ENCODE measurements at regions not wholly inside any gene's neighbourhood (a gene's known extent, or its start where the extent isn't known, plus 50 kb on each side); places are given as distances from the start of the nearest gene placed in this dataset.

- DNase-seq: no peak
These were observed 84.6 kb upstream of the UNC5B start for GRCh38 chr10:71127773-71128172.

- DNase-seq: no peak
These were observed 83.9 kb upstream of the UNC5B start for GRCh38 chr10:71128311-71128980.

GRCh38 chr10:71131096-71131495 lies 81.3 kb upstream of the UNC5B start:
- DNase-seq: no peak

DNA sequence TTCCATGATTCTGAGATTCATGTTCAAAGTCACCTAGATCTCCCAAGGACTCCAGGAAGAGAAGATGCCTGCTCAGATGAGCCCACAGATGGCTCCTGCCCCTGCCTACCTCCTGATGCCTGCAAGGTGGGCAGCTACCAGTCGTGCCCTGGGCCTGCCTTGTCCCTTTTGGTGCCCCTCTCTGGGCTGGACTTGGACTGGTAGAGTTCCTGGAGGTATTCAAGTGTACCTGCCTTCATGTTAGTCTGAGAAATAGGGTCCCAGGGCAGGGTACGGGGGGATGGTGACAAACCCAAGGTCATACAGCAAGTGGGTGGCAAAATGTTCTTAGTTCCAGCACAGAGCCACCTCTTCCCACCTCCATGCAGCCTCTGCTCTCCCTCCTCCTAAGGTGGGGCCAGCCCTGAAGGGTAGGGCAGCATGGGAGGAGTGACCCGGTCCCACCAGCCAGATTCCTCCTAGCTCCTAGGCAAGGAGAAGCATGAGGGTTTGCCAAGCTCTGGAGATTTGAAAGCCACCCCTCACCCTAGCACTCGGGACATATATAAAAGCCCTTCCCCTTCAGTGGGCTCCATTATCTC lies 80.8 kb upstream of the UNC5B start:
- DNase-seq: no peak

- DNase-seq: no peak
These were observed 80.0 kb upstream of the UNC5B start for GRCh38 chr10:71132321-71132810.

DNA sequence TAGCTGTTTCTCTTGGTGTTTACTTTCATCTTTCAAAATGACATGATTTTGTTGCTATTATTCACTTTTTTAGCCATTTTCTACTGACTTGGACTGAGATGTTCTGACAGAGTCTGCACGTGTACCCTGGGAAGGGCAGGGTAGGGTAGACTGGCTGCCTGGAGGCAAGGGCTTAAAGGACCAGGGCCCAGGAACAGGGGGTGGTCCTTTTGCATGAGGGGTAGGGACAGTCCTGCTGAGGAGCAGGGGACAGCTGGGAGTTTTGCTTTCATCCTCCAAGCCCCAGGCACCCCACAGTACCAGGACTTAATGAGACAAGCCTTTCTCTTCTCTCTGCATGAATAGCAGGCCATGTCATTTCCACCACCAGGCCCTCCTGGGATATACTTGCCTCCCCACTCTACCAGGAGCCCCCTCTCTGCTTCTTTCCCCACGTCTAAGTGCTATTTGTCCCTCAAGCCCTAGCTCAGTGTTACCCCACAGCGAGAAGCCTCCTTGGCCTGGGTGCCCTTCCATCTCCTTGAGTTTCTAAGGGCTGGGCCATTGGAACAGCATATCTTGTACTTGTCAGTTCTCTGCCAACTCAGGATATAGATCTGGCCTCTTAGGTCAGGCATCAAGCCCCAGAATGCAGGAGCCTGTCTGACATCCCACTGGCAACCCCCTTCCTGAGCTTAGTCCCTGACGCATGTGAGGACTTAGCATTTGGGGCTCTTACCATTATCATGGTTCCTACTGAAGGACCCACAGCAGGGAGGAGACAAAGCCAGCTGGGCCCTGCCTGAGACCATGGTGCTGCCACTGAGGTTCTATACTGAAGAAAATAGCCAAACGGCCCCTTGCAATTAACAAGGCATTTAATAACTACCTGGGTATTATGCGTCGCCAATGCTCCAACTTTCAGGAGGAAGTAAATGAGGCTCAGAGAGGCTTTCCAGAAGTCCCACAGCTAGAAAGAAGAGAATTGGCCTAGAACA lies 78.4 kb upstream of the UNC5B start:
- no peak for DNase-seq

DNA sequence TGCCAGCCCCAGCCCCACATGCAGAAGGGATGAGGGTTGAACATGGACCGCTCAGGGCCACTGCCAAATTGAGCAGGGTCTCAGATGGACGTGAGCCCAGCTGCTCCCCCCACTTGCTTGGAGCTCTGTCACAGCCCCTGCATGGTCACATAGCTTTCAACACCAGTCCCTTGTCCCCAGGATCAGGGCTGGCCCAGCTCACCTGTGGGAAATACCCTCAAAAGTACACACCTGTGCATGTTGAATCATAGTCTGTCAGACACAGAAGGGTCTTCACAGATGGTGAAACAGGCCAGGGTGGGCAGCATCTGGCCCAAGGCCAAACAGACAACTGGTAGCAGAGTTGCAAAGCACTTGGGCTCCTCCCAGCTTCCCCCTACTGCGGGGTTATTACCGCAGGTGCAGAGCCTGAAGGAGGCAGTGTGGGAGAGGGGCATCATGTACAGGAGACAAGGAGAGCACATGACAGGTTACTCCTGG lies 77.6 kb upstream of the UNC5B start:
- DNase-seq: no peak

DNA sequence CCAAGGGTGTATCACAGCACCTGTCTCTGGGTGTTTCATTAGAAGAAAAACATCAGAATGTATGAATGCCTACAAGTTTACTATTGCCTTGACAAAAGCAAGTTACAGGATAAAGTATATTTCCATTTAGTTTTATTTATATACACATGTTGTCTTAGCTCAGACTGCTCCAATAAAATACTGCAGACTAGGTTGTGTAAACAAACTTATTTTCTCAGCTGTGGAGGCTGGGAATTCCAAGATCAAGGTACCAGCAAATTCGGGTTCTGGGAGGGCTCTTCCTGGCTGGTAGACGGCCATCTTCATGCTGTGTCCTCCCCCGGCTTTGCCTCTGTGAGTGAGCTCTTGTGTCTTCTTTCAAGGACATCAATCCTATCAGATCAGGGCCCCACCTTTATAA lies 77.1 kb upstream of the UNC5B start:
- DNase-seq: no peak

DNA sequence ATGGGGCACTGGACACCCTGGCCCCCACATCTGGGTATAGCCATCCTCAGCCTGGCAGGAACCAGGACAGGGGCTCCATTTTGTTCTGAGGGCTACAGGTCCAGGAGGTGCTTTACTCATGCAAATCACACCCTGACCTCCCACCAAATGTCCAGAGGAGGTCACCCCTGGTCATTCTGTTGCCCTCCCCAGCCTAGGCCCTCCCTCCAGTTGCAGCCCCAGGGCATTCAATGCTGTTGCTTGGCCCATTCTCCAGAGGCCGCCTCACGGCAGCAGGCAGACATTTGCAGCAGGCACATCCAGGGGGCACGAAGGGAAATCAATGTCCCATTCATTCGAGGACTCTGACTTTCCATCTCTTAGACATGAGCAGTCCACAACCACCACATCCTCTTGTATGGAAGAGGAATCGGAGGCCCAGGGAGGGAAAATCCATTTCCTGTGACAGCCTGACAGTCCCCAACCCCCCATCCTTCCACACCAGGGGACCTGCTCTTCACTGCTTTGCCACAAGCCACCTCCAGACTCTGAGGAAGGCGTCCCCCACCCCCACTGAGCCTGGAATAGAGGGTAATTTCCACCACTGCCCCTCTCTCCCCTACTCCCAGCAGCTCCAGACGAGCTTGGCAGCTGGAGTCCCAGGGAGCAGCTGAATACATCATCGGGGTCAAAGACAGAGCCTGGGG lies 76.2 kb upstream of the UNC5B start:
- DNase-seq: no peak

DNA sequence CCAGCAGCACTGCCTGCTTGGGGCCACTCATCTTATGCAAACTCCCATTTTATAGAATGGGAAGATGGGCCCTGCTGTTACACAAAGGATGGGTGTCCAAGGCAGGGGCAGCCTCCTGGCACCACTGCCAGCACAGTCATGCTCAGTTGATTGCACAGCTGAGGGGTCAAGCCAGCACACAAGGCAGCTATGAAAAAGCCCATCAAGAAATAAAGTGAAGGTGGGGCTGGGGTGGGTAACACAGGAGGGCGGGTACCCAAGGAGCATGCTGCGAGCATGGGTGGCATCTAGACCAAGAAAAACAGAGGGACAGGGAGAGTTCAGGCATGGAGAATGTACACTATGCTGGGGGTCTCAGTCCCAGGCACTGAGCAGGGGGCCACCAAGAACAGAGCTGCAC lies 74.7 kb upstream of the UNC5B start:
- no peak for DNase-seq

- DNase-seq: no peak
These were observed 74.1 kb upstream of the UNC5B start for GRCh38 chr10:71138166-71138830.

GRCh38 chr10:71141528-71141927 lies 70.8 kb upstream of the UNC5B start:
- no peak for DNase-seq

DNA sequence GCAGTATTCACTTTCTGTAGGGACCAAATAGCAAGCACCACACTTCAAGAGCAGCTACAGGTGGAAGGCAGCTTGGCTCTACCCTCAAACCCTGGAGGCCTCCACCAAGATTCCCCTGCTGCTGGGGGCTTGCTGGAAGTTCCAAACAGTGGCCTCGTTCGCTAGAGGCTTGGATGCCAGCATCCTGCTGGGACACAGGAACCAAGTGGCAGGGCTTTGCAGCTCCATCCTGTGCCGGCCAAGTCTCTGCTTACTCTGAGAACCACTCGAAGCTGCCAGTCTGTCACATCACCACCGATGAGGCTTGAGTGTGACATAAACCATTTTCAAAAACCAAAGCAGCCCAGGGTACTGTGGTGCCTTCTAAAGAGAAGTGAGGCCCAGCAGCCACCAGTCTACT lies 69.2 kb upstream of the UNC5B start:
- DNase-seq: no peak

DNA sequence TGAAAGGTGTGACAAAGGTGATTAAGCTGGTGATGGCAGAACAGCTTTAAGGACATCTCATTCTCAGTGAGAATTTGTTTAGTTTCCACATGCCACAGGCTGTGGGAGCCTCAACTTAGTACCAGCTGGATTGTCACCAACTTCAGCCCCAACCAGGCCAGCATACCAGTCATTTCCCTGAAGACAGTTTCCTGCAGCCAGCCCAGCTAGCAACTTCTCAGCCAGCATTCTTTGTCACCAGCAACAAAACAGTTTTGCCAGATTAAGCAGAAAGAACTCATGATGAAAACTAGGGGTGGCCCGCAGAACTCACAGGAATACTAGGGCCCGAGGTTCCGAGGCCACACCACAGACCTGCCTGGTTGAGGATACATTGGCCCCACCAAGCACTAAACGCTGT lies 68.8 kb upstream of the UNC5B start:
- DNase-seq: no peak

DNA sequence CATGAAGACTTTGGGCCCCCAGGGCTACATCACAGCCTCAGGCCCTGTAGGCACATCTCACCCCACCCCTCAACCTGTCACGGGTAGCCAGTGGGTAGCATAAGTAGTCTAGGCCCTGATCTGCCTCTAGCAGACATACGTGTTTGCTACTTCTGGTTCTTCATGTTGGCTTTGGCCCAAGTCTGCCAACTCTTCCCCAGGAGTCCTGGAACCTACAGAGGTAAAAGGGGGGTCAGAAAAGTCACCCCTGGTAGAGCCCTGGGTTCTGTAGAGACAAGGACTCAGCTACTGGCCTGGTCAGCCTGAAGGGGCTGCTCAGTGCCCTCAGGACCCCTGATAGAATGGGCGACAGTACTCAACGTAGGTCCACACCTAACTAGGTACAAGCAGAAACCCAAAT lies 67.5 kb upstream of the UNC5B start:
- DNase-seq: no peak

GRCh38 chr10:71145352-71145945 lies 66.9 kb upstream of the UNC5B start:
- DNase-seq: no peak

DNA sequence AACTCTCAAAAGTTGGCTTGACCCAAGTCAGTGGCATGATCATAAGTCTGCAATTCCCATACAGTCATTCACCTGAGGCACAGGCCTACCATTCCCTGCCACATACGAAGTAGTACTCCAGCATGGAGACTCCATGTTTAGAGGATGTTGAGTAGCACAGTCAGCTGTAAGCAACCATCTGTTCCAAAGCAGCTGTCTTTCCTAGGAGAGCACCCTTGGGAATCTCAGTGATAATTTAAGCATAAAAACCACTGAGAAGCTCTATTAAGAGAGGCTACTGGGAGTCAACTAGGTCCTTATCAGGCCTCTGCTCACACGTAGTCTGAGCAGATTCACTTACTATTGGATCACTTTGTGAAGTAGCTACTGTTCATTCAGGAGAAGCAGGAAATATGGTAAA lies 61.6 kb upstream of the UNC5B start:
- DNase-seq: no peak

- no peak for DNase-seq
These were observed 60.3 kb upstream of the UNC5B start for GRCh38 chr10:71152043-71152442.

- DNase-seq: no peak
These were observed 55.9 kb upstream of the UNC5B start for GRCh38 chr10:71156436-71156835.

DNA sequence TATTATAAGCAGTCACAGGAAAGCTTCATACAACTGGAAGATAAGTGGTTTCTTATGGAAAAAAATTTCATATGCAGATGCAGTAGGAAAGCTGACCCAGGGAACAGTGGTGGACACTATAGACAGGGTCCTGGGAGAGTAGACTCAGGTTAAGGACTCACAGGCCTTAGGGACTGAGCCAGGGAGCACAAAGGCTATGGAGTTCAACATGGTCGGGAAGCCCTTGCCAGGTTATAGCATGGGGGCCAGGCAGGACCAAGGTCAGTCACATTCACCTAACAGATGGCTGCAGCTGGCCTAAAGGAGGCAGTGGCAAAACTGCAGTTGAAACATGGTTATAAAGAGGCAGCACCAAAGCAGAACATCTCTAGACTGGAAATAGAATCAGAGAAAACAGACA lies 54.9 kb upstream of the UNC5B start:
- no peak for DNase-seq

- no peak for DNase-seq
These were observed 54.1 kb upstream of the UNC5B start for GRCh38 chr10:71158251-71158650.

- no peak for DNase-seq
These were observed 53.5 kb upstream of the UNC5B start for GRCh38 chr10:71158902-71159301.
